HG03439 (cell line): ENCODE measurements at regions not wholly inside any gene's neighbourhood (a gene's known extent, or its start where the extent isn't known, plus 50 kb on each side); places are given as distances from the start of the nearest gene placed in this dataset.
A peak's percentile ranks its signal among the peaks of the same experiment; 100 is the strongest.

Experiments used
- ATAC-seq: cut with Tn5 transposase; IDR thresholded peaks from one replicate; pipeline ENCODE4 v1.9.1; 2021; ENCODE audit warnings: mild to moderate bottlenecking, moderate library complexity; ENCODE audit not compliant: unreplicated experiment

DNA sequence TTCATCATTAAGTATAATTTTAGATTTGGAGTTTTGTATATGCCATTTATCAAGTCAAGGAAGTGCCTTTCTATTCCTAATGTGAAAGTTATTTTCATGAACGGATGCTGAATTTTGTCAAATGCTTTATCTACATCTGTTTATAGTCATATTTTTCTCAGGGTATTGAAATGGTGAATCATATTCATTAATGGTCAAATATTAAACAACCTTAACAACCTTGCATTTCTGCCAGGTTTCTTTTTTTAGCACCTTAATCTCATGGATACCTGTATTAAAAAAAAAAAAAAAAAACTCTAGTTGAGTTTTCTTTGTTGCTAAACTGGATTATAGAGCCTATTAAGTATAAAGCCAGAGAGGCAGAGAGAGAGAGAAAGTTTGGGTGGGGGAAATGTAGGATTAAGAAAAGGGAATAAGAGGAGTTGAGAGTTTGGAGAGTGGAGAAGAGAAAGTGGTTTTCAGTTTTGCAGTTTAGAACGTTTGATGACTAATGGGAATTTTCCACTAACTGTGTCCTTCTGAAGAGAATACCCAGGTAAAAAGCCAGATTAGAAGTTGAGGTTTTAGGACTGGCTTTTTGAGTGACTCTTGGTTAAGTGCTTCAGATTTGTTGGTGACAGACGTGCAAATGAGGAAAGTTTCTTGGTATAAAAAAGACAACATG, 305.0 kb downstream of the HLX start:
- ATAC-seq = no peak

- ATAC-seq = no peak
Observed at GRCh38 chr1:221187174-221187573, 307.9 kb downstream of the HLX start.

GRCh38 chr1:221188458-221188857, 309.2 kb downstream of the HLX start:
- no peak for ATAC-seq

- ATAC-seq = no peak
Observed at GRCh38 chr1:221190249-221190648, 311.0 kb downstream of the HLX start.

- no peak for ATAC-seq
Observed at GRCh38 chr1:221192055-221192454, 312.8 kb downstream of the HLX start.

GRCh38 chr1:221200464-221200863, 321.2 kb downstream of the HLX start:
- no peak for ATAC-seq

DNA sequence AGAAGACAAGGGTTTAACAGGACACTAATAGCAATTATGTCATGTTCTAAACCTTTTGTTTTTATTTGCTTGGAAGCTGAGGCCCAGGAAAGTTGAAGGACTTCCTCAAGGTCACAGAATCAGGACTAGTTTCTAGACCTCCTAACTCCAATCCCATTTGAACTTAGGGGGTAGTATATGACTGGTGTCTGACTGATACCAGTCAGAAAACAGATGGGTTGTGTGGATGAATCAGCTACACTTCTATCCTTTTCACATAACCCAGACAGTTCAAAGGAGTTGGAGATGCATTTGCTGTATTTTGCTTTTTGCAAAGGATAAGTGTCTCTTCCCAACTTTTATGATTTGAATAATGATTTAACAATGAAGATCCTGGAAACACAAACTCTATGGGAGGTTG, 322.5 kb downstream of the HLX start:
- no peak for ATAC-seq

- ATAC-seq = peak; percentile 88
Observed at GRCh38 chr1:221203224-221204054, 324.2 kb downstream of the HLX start.

DNA sequence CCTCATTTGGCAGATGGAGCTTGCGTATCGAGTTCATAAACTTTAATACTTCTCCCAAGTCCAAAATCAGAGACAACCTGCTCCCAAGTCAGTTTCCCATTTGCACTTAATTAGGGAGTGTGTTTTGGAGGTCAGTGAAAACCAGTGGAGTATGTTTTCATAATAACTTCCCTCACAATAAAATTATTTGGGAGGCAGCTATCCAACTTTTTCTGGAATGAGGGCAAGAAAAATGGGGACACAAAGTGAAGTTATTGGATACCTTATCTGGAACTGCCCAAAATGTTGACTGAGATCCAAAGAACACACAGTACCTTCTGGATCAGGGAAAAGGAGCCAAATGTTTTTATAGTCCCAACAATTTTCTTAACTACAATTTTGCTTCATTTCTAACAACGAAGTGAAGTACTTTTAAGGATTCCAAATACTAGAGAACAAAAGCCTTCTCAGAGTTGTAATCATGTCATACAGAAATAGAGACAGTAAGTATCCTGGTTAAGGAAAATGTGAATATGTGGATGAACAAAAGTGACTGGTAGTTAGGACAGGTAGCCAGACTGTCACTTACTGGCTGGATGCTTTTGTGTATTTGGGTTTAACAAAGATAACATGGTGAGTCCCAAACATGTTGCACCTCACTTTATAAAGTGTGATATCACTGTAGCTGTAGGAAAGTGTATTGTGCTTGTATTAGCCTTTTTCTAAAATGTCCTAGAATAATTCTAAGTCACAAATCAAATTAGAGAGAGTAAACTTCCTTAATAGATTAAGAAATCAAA, 325.0 kb downstream of the HLX start:
- no peak for ATAC-seq

GRCh38 chr1:221206076-221206475, 326.8 kb downstream of the HLX start:
- no peak for ATAC-seq

DNA sequence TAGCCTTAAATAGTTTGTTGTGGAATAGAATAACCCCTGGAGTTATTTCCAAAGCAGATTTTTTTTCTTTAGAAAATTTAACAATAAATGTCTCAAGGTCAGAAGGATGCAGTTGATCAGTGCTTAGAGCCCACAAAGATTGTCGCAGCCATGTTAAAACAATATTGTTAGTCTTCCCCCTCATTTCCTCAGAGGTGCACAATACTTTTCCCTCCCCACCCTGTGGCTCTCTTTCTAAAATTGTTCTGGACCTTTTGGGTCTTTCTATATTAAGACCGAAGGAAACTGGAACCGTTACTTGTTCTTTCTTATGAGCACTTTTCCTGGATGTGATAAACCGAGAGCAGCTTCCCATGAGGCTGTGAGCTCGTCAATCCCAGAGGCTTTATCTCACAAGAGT, 333.7 kb downstream of the HLX start:
- ATAC-seq = no peak

- no peak for ATAC-seq
Observed at GRCh38 chr1:221217029-221217428, 337.8 kb downstream of the HLX start.

- no peak for ATAC-seq
Observed at GRCh38 chr1:221223281-221223680, 344.0 kb downstream of the HLX start.

- no peak for ATAC-seq
Observed at GRCh38 chr1:221227460-221227859, 348.2 kb downstream of the HLX start.

DNA sequence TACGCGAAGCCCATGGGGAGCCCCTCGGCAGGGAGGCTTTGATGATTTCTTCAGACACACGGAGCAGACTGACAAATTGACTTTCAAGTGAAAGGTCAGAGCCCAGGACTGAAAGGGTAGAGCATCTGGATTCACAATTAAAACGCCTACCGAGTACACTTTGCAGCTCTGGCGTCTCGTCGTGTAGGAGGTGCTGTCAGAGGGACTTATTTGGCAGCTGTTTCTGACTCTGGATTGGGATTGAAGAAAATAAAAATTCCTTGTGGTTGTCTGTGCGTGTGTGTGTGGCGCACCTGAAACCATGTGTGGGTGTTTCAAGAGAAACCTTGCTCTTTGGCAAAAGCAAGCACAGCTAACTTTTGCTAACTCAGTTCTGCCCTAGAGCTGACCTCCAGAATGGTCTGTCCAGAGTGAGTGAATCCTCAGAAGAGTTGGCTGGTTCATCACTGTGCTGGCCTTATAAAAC, 348.7 kb downstream of the HLX start:
- no peak for ATAC-seq

GRCh38 chr1:221228594-221228993, 349.4 kb downstream of the HLX start:
- ATAC-seq = no peak

DNA sequence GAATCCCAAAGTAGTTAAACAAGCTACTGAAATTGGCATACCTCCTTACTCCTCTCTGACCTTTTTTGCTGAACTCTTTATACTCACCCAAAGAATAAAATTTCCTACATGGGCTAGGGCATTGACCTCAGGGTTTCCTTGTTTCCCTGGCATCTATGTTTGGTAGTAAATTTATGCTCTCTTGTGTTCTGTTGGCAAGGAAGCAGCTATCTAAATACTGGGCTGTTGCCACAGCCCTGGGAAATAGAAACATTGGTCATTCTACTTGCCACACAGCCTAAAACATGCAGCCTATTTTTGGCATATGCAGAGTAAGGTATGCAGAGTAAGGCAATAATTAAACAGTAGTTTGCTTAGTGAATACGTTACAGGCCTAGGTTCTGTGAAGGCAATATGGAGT, 351.4 kb downstream of the HLX start:
- no peak for ATAC-seq

- no peak for ATAC-seq
Observed at GRCh38 chr1:221234791-221235190, 355.5 kb downstream of the HLX start.

GRCh38 chr1:221237587-221237986, 358.3 kb downstream of the HLX start:
- no peak for ATAC-seq

DNA sequence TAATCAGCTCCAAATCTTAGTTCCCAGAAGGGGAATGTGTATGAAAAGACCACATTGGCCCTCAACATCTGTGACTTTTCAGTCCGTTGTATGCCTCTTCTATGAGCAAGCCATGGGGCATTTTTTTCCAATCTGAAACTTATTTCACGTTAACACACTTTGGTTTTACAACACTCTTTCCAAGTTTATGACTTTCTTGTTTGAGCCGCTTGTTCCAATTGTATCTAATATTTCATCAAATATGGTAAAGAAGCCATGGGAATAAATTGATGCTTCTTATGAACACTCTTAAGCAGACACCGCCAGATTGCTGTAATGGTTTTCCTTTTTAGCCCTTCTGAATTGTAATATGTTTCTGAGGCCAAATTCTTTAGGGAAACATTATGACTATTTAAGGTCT, 359.9 kb downstream of the HLX start:
- no peak for ATAC-seq

GRCh38 chr1:221239792-221240191, 360.5 kb downstream of the HLX start:
- ATAC-seq = no peak

DNA sequence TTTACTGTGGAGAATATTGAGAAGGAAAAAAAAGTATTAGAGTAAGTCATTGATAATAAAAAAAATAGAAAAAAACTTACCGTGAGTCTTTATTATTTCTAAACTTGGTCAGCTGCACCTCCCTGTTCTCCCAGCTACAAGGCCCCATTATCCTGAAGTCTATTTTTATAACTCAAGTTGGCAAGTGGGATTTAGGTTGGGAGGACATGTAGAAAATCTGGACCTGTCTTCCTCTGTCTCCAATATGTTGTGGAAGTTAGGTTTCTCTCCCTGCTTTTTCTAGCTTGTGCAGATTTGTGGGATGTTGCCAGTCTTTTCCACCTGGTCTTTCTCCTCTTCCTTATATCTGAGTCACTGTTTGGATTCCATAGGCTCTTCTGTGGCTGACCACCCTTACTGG, 361.4 kb downstream of the HLX start:
- ATAC-seq = no peak
